GM23248 (cell line): ENCODE measurements at regions not wholly inside any gene's neighbourhood (a gene's known extent, or its start where the extent isn't known, plus 50 kb on each side); places are given as distances from the start of the nearest gene placed in this dataset.

Source experiments
- DNase-seq: peaks from one replicate; pipeline ENCODE4 v3.0.0-alpha.2; 2015
- H2AFZ ChIP-seq: fragments of 200-600 bp; sonication (generic); 2 replicates; pipeline ENCODE4 v1.6.1; 2016; ENCODE audit warnings: antibody characterized with exemption
- H3F3A ChIP-seq: fragments of 200-600 bp; sonication (generic); 2 replicates; pipeline ENCODE4 v1.6.1; 2016; ENCODE audit warnings: mild to moderate bottlenecking, antibody characterized with exemption, mixed run types; ENCODE audit not compliant: insufficient read depth
- H3K27ac ChIP-seq: fragments of 200-600 bp; sonication (generic); 2 replicates; pipeline ENCODE4 v1.5.1; 2016; ENCODE audit warnings: mild to moderate bottlenecking
- H3K27me3 ChIP-seq: fragments of 200-600 bp; sonication (generic); replicated peaks from 2 replicates; pipeline ENCODE4 v1.6.1; 2016; ENCODE audit warnings: mild to moderate bottlenecking; ENCODE audit not compliant: insufficient read depth
- H3K36me3 ChIP-seq: fragments of 200-600 bp; sonication (generic); 2 replicates; pipeline ENCODE4 v1.6.1; 2016; ENCODE audit warnings: low read depth, mild to moderate bottlenecking
- H3K4me1 ChIP-seq: fragments of 200-600 bp; sonication (generic); 2 replicates; pipeline ENCODE4 v1.6.1; 2016; ENCODE audit warnings: mild to moderate bottlenecking; ENCODE audit not compliant: insufficient read depth
- H3K4me2 ChIP-seq: fragments of 200-600 bp; sonication (generic); one replicate; pipeline ENCODE4 v1.6.1; 2016; ENCODE audit warnings: mild to moderate bottlenecking; ENCODE audit not compliant: unreplicated experiment
- H3K4me3 ChIP-seq: fragments of 200-600 bp; sonication (generic); 2 replicates; pipeline ENCODE4 v1.5.1; 2016; ENCODE audit warnings: mild to moderate bottlenecking
- H3K79me2 ChIP-seq: fragments of 200-600 bp; sonication (generic); 2 replicates; pipeline ENCODE4 v1.6.1; 2016; ENCODE audit warnings: mild to moderate bottlenecking; ENCODE audit not compliant: insufficient read depth
- H3K9ac ChIP-seq: fragments of 200-600 bp; sonication (generic); 2 replicates; pipeline ENCODE4 v1.6.1; 2016; ENCODE audit warnings: mild to moderate bottlenecking
- H3K9me2 ChIP-seq: fragments of 200-600 bp; sonication (generic); 2 replicates; pipeline ENCODE4 v1.6.1; 2016; ENCODE audit warnings: mixed run types, mild to moderate bottlenecking, moderate library complexity; ENCODE audit not compliant: insufficient read depth
- H3K9me3 ChIP-seq: fragments of 200-600 bp; sonication (generic); one replicate; pipeline ENCODE4 v1.6.1; 2017; ENCODE audit warnings: low read depth
- H4K20me1 ChIP-seq: fragments of 200-600 bp; sonication (generic); 2 replicates; pipeline ENCODE4 v1.6.0; 2016; ENCODE audit not compliant: insufficient read depth
- EZH2 ChIP-seq: fragments of 200-600 bp; sonication (generic); IDR thresholded peaks from 2 replicates; pipeline ENCODE4 v1.6.1; 2018; ENCODE audit warnings: antibody characterized with exemption, mild to moderate bottlenecking; ENCODE audit not compliant: insufficient read depth, poor library complexity, severe bottlenecking
- EZH2phosphoT487 ChIP-seq: fragments of 200-600 bp; sonication (generic); IDR thresholded peaks from 2 replicates; pipeline ENCODE4 v1.6.1; 2018; ENCODE audit warnings: antibody characterized with exemption, moderate library complexity, mild to moderate bottlenecking, low read depth; ENCODE audit not compliant: insufficient read depth
- WGBS, 2 experiments: methylation state at CpG; one replicate each; pipeline ENCODE4 v1.1.6; 2015 to 2017; ENCODE audit warnings: low lambda C conversion rate in 2 of 2, low coverage in 1 of 2; ENCODE audit errors: missing lambda C conversion rate in 2 of 2; 5-methylcytosine and 5-hydroxymethylcytosine counted together
- in situ Hi-C: fragments of 300-500 bp; cut with MboI; formaldehyde crosslinking; loops from 2 replicates; pipeline ENCODE4 v1.15.0; 2020

DNA sequence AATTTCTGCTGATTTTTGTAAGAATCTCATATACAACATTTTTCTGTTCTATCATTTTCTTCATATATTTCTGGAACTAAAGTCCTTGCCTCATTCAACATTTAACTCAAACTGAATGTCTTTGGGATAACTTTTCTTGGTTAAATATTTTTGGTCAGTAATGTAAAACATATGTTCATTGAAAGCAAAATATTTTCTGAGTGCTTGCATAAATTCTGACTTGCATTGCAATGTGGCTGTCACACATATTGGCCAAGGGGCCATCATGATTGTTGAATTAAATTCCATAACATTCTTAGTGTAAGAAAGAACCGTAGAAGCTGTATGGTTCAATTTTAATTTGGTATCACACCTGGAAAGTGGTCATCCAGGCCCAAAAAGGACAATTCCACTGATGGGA lies 369.4 kb downstream of the GALC start:
- H3F3A ChIP-seq: no peaks in the 10 kb centered on the region
- H3K27ac ChIP-seq: no peak overlapping the region
- in situ Hi-C loops: loop anchor here (25.0 kb wide), 1 partner anchor 661 kb away; no protein-coding TSS in a partner anchor
- H3K27me3 ChIP-seq: no peaks in the 10 kb centered on the region
- H3K4me1 ChIP-seq: no peaks in the 10 kb centered on the region
- H3K79me2 ChIP-seq: no peaks in the 10 kb centered on the region
- TF ChIP-seq EZH2phosphoT487 (no peak), EZH2 (no peak)
- no peak overlapping the region for H2AFZ ChIP-seq
- no peaks in the 10 kb centered on the region for H3K36me3 ChIP-seq
- H3K4me2 ChIP-seq: no peak overlapping the region
- peaks cover 3% of the 10 kb centered on the region for H3K9me3 ChIP-seq
- no peak for DNase-seq
- no peak overlapping the region for H3K4me3 ChIP-seq
- H3K9me2 ChIP-seq: no peaks in the 10 kb centered on the region
- no peak overlapping the region for H3K9ac ChIP-seq
- WGBS, 2 experiments: 14 to 15% methylated on average over 1 of the region's 1 CpG
- no peaks in the 10 kb centered on the region for H4K20me1 ChIP-seq

DNA sequence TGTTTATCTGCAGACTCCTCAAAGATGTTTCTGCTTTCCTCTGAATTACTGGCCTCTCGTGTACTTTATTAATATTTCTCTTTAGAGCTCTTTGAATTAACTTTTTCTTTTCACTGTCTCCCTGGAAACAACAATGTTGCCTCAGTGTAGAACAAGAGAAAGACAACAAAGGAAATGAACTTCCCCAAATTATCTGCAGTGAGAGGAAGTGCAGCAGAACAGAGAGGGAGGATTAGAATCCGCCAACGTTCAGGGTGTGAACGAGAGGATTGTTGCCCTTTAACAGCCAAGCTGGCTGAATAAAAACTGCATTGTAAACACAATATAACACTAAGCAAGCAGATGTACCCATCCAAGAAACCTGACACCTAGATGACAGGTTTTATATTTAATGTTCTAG lies 375.9 kb downstream of the GALC start:
- Histone ChIP-seq H3K27me3 (no peaks in the 10 kb centered on the region), H3K9me3 (no peaks in the 10 kb centered on the region), H4K20me1 (no peaks in the 10 kb centered on the region), H3K9ac (no peak overlapping the region), H3K79me2 (no peaks in the 10 kb centered on the region), H2AFZ (no peak overlapping the region), H3K36me3 (no peaks in the 10 kb centered on the region), H3K4me3 (no peak overlapping the region), H3K27ac (no peak overlapping the region), H3K4me2 (no peak overlapping the region), H3K9me2 (no peaks in the 10 kb centered on the region), H3K4me1 (no peaks in the 10 kb centered on the region), H3F3A (no peaks in the 10 kb centered on the region)
- TF ChIP-seq EZH2 (no peak), EZH2phosphoT487 (no peak)
- 15 to 18% methylated on average over 4 of the region's 4 CpGs for WGBS, 2 experiments
- in situ Hi-C loops: loop anchor here (25.0 kb wide), 1 partner anchor 655 kb away; no protein-coding TSS in a partner anchor
- no peak for DNase-seq

DNA sequence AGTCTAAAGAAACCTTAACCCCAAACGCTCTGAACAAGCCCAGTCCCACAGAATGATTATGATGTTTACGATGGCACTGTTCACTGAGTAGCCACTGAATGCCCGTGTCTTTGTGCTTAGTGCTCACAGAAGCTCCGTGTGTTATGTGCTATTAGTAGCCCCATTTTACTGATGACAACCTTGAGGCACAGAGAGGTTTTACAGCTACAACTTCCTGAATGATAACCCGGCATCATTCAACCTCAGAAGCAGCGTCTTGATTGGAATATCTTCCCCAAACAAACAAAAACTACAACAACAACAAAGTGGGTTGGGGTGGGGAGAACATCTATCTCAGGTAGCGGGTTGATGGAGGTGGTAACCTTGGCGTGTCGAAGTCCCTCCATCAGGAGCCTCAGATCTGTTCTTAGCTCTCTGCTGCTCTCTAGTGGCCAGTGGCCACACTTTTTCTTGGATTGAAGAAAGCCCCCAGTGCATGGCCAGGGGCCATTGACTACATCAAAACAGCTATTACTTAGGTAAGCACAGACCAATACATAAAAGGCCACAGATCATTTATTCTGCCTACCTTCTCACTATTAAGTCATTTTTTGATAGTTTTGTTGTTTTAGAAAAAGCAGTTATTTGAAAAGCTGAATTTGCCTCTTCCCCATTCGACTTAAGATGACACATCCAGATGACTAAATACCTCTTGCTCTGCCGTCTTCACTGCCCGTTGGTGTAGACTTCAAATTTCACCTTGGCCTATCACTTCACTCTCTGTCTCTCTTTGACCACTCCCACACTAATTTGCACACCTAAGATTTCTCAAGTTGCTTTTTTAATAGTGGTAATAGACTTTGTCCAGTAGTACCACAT lies 376.9 kb downstream of the GALC start:
- H3K27ac ChIP-seq: no peak overlapping the region
- H3K36me3 ChIP-seq: no peaks in the 10 kb centered on the region
- H3K4me1 ChIP-seq: no peaks in the 10 kb centered on the region
- H2AFZ ChIP-seq: no peak overlapping the region
- H3K4me3 ChIP-seq: no peak overlapping the region
- TF ChIP-seq EZH2 (no peak), EZH2phosphoT487 (no peak)
- no peak overlapping the region for H3K9ac ChIP-seq
- H3K4me2 ChIP-seq: no peak overlapping the region
- H3K9me2 ChIP-seq: no peaks in the 10 kb centered on the region
- no peaks in the 10 kb centered on the region for H3K9me3 ChIP-seq
- no peaks in the 10 kb centered on the region for H3K27me3 ChIP-seq
- 23 to 26% methylated on average over 12 of the region's 12 CpGs for WGBS, 2 experiments
- no peaks in the 10 kb centered on the region for H4K20me1 ChIP-seq
- in situ Hi-C loops: loop anchor here (25.0 kb wide), 1 partner anchor 654 kb away; no protein-coding TSS in a partner anchor
- no peaks in the 10 kb centered on the region for H3K79me2 ChIP-seq
- peak; percentile 52 for DNase-seq
- H3F3A ChIP-seq: no peaks in the 10 kb centered on the region

DNA sequence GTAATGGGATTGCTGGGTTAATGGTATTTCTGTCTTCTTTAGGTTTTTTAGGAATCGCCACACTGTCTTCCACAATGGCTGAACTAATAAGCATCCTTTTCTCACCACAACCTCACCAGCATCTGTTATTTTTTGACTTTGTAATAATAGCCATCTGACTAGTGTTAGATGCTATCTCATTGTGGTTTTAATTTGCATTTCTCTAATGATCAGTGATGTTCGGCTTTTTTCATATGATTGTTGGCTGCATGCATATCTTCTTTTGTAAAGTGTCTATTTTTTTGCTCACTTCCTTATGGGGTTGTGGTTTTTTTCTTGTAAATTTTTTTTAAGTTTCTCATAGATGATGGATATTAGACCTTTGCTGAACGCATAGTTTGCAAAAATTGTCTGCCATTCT lies 377.9 kb downstream of the GALC start:
- Histone ChIP-seq H3K27me3 (no peaks in the 10 kb centered on the region), H3K27ac (no peak overlapping the region), H3K79me2 (no peaks in the 10 kb centered on the region), H3K4me2 (no peak overlapping the region), H3K4me1 (no peaks in the 10 kb centered on the region), H3K36me3 (no peaks in the 10 kb centered on the region), H3K4me3 (no peak overlapping the region), H4K20me1 (no peaks in the 10 kb centered on the region), H3F3A (no peaks in the 10 kb centered on the region), H3K9ac (no peak overlapping the region), H3K9me3 (no peaks in the 10 kb centered on the region), H3K9me2 (no peaks in the 10 kb centered on the region), H2AFZ (no peak overlapping the region)
- TF ChIP-seq EZH2 (no peak), EZH2phosphoT487 (no peak)
- 33 to 36% methylated on average over 3 of the region's 3 CpGs for WGBS, 2 experiments
- in situ Hi-C loops: loop anchor here (25.0 kb wide), 1 partner anchor 653 kb away; no protein-coding TSS in a partner anchor
- no peak for DNase-seq
